Middle frontal gyrus (tissue), 1 donor: ENCODE measurements at regions not wholly inside any gene's neighbourhood (a gene's known extent, or its start where the extent isn't known, plus 50 kb on each side); places are given as distances from the start of the nearest gene placed in this dataset.

Source experiments
- DNase-seq: peaks from one replicate; pipeline ENCODE4 v3.0.0-alpha.2; 2015; ENCODE audit warnings: low spot score; ENCODE audit errors: extremely low spot score

DNA sequence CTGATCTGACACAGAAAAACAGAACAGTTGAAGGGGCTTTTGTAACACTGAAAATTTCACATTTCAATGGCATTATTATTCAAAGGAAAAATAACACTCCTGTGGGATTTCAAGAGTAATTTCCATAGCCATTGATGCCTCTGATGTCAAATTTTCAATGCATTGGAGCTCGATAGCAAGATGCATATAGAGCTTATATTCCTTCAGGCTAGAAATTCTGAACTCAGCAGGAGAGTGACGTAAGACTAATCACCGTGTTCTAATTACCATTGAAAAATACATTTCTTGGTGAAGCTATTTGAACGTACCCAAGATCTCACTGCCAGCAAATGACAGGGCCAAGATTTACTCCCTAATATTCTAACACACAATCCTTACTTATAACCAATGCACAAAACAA, 854.1 kb upstream of the TMEM132C start:
- DNase-seq = no peak

DNA sequence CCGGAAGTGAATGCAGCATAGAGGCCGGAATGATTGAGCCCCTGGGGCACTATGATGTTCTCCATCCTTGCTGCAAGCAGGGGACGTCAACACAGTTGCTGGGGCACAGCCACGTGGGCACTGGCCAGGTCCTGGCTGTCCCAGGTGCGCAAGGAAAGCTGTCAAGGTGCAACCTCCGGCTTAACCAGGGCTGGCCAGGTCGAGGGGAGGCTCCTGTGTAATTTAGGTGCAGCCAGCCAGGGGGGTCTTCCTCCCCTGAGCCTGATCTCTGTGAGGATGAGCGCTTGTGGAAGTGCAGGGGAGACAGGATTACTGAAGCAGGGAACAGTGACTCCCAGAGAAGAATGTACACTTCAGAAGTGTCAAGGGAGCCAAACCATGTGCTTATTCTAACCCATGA, 852.8 kb upstream of the TMEM132C start:
- DNase-seq = no peak

DNA sequence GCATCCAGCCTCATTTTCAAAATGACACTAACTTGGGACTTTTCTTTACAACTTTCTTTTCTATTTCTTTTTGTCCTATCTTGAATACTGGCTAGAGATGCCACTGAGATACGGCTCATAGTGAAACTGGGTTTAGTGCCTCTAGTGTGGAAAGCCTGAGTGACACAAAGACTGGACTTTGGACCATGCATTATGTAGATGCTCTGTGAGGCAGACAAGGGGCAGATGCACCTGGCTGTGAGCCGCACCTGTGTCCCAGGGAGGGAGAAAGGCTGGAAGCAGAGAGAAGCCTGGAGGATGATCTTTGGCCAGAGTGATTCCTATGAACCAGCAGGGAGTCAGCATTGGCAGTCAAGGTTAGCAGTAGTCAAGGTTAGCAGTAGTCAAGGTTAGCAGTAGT, 852.3 kb upstream of the TMEM132C start:
- DNase-seq = no peak

DNA sequence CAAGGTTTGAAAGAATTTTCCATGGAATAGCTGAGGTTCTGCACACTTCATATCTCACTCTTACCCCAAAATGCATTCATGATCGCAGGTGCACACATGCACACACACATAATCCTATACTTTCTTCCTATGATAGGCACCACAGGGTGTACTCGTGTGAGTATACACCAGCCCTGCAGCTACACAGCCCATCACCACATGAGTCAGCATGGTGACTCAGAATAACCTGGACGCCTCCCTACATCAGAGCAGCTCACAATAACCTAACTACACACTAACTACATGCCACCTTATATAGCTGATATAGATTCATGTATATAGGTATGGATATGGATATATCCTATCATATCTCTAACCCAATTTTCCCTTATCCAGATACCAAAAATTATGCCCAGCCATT, 850.2 kb upstream of the TMEM132C start:
- no peak for DNase-seq

DNA sequence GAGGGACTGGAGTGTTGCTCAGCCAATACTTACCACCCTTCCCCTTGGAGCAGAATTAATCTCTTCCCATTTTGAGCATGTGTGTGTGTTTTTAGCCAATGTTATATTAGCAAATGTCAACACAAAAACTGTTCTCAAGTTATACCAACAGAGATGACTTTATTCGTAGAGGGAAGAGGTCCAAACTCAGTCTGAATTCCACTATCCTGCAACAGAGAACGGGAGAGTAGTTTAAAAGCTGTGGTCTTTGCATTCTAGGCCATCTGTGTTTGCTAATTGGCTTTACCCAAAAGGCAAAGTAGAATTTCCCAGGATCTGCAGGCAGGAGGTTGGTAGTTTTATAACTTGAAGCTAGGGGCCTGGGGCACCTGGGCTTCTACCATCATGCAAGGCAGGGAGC, 847.9 kb upstream of the TMEM132C start:
- DNase-seq = no peak

DNA sequence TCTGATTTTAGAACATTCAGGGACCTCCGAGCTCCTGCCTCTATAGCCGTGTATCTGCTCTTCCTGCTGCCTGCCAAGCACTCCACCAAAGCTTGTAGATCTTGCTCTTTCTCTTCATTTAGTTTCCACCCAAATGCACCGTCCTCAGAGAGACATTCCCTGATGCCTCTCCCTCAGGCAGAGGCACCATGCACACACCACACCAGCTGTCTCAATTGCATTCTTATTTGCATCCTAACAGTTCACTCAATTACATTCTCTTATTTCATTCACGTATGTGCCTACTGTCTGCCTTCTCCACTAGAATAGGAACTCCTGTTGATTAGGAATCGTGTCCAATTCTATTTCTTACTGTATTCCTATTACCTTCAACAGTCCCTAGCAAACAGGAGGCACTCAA, 845.4 kb upstream of the TMEM132C start:
- DNase-seq = no peak

DNA sequence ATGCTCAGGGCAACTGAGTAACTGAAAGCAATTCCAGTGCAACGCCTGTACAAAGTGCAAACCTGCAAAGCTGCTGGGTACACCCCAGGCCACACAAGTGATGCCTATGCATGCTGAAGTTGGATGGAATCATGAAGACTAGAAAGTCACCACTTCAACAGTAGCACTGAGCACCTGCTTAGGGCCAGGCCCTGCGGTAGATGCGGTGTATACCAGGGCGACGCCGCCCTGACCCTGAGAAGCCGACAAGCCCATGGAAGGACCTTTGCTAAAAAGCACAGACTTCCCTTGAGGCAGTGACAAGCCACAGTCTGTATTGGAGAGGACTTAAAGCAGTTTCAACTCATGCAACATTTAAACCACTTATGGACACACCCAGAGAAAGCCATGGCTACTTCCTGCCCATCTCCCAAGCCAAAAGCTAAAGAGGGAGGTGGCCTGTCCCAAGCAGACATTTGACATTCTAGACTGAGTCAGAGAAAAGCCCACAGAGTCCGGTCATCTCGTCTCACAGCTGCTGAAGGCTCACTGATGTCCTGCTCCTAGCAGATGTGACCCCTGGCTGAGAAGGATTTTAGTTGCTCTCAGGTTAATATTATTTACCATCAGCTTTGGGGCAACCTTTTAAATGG, 843.9 kb upstream of the TMEM132C start:
- DNase-seq = no peak

DNA sequence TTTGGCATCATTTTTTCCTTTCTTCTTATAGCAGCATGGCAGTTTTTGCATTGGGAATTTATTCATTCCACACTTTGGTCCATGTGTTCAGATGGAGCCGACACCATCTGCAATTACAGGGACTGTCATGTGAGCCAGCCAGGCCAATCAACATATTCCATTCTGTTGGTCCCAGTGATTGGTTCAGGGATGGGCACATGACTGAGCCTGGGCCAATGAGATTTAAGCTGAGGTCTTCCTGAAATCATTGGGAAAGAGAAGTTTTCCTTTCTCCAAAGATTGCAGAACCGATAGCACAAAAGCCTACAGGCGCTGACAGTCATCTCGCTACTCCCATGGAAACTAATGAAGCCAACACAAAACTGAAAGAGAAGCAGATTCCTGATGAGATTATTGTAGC, 841.5 kb upstream of the TMEM132C start:
- no peak for DNase-seq

DNA sequence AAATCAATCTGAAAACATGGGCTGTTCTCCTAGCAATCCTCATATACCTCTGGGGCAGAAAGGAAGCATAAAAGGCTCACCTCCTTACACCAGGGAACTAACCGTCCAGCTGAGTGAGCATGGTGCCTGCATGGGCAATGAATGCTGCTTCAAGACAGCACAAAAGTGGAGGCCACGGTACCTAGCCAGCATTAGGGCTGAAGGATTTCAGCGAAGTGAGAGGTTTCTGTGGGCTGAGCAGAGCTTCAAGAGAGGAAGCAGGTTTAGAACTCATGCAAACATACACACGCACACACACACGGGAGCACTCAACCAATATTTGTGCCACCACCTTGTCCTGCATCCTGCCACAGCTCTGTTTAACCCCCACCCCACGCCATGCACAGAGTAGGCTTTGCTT, 838.5 kb upstream of the TMEM132C start:
- DNase-seq = no peak

DNA sequence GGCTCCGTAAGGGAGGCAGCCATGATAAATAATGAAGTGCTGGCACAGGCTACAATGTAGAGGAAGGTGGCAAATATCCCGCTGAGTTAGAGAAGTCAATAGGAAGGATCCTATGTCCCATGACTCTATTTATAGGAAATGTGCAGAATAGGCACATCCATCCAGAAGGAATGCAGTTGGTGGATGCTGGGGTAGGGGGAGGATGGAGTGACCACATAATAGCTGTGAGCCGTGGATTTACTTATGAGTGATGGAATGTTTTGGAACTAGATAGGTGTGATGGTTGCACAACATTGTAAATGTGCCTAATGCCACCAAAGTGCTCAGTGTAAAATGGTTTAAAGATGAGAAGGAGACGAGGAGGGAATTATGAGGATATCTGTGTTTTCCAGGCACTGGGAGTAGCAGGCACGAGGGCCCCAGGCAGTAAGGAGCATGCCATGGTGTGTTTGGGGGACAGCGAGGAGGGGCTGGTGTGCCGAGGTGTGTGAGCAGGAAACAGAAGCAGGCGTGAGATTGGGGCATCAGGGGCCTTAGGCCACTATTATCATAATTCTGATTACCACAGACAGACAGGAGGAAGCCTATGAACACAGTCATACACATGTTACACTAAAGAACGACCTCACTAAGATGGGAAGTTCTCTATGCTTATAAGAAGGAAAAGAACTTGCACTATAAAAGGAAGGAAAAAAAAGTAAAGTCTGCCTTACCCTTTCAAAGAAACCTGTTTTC, 837.3 kb upstream of the TMEM132C start:
- DNase-seq = no peak

DNA sequence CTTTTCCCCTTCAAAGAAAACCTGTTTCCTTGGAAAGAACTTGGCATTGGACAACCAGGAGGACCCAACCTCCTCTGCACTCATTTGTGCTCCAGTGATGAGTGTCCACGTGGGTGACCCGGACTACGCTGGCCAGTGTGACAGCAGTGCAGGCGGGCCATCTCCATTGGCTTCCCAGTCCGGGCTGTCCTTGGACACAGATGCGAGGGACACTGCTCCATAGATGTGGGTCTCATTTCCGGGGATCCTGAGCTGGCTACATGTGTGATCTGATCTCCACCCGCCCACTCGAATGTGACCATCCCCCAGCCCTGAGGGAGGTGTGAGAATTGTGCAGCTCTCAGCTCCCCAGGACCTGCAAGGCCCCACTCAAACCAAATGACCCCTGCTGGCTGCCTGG, 836.6 kb upstream of the TMEM132C start:
- DNase-seq = no peak

DNA sequence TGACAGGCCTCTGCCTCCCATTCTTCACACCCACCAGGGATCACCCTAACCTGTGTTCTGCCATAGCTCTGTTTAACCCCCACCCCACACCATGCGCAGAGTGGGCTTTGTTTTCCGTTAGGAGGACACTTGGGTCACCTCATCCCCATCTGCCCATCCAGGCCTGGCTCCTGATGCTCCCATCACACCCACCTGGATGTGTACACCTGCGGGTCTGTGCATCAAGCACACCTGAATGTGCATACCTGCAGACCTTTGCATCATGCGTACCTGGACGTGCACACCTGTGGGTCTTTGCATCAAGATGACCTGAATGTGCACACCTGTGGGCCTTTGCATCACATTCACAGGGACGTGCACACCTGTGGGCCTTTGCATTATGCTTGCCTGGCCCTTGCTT, 835.8 kb upstream of the TMEM132C start:
- DNase-seq = no peak

DNA sequence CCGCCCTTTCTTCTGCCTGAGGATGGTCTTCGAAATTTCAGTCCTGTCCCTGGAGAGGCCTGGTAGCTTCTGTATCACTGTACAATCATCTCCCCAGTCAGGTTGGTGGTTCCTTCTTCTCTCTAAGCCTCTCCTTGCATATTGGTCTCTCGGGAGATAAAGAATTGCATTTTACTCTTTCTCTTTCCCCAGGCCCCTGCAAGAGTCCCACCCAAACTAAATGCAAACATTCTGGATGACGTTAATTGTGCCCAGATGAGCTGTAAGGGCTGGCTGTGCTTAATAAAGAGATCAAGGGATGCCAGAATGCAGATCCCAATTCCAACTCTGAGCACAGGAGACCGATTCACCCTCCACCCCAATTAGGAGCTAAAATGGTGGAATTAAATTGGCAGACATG, 835.4 kb upstream of the TMEM132C start:
- no peak for DNase-seq

DNA sequence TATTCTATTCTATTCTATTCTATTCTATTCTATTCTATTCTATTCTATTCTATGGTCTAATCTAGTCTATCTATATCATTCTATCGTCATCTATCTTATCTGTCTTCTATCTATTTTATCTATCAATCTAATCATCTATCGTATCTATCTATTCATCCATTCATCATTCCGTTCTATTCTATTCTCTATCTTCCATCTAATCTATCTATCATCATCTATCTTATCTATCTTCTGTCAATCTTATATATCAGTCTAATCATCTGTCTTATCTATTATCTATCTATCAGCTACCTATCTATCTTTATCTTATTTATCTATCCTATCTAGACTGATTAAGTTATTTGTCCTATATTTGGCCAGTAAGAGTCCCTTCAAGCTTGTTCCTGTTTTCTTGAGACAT, 831.5 kb upstream of the TMEM132C start:
- DNase-seq = no peak

DNA sequence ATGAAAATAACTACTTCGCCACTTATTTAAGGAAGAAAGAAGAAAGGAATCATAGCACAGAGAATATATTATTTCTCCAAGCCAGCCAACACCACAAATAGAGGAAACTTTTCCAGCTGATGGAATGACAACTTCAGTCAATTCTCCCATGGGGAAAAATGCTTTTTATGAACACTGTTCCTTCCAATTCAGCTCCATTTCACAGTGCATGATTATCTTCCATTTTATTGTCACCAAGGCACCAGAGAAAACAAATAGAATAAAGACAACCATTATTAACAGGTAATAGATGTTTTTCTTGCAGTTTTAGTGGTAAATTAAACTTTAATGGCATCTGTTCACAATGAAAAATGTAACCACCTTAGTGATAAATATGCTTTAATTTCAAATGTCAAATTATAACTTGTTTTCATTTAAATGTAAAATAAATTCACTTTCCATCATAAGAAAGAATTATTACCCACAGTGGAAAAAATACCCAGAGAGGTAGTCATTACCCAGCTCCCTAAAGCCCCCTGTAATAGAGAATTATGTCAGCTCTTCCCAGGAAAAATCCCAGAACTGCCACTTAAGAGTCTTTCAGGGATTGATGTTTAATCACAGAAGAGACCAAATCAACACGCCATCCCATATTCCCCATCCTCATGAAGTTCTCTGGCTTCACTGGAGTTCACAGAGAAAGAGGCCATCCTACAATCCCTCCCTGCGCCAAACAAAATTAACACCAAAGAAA, 828.3 kb upstream of the TMEM132C start:
- no peak for DNase-seq

DNA sequence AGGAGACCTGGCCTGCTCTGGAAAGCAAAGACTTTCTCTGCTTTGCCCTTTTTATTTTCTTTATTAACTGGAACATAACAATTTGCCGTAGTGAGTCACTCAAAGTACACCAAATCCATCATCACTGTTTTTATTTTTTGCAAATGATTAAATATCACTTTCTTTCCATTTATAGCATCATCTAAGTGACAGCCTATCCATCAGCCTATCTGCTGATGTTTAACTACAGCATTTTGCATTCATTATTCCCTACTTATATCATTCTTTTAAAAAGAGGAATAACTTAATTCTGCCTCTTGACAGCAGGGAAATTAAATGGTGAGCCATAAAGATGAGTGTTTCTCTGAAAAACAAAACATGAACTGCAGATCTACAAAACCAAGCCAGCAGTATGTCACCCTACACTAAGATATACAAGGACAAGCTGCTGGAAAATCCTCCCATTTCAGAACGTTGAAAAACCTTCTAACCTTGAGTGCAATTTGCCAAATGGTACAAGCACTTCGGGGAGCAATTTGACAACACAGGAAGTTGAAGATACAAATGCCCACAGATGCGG, 821.3 kb upstream of the TMEM132C start:
- no peak for DNase-seq

DNA sequence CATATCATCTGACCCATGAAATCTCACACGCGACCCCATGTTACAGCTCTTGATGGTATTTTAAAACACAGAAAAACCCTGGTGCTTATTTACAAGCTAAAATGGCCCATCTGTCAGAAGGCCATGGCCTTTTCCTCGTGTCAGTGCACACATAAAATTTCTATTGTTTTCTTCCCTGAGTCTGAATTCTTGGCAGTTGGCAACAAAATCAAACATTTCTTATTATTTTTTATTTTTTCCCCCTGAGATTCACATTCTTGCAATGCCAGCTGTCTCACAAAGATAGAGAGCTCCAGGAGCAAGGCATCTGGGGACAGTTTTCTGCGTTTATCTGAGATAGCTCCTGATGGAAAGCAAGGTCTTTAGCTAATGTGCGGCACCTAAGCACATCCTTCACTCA, 818.1 kb upstream of the TMEM132C start:
- no peak for DNase-seq

DNA sequence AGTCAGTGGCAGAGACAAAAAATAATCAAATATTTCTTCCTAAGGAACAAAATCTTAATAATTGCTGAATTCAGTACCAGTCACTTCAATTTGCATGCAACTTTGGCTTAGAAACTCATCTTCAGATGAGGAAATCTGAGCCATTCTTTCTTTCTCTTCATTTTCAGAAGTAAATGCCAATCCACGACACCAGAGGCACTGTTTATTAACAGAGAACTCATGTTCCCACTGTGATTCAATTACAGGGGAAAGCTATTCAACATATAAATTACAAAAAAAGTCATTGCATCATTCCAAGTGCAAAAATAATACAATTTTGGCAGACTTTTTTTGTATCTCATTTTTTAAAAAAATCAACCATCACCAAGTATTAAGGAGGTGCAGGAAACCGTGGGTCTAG, 816.1 kb upstream of the TMEM132C start:
- DNase-seq = no peak

DNA sequence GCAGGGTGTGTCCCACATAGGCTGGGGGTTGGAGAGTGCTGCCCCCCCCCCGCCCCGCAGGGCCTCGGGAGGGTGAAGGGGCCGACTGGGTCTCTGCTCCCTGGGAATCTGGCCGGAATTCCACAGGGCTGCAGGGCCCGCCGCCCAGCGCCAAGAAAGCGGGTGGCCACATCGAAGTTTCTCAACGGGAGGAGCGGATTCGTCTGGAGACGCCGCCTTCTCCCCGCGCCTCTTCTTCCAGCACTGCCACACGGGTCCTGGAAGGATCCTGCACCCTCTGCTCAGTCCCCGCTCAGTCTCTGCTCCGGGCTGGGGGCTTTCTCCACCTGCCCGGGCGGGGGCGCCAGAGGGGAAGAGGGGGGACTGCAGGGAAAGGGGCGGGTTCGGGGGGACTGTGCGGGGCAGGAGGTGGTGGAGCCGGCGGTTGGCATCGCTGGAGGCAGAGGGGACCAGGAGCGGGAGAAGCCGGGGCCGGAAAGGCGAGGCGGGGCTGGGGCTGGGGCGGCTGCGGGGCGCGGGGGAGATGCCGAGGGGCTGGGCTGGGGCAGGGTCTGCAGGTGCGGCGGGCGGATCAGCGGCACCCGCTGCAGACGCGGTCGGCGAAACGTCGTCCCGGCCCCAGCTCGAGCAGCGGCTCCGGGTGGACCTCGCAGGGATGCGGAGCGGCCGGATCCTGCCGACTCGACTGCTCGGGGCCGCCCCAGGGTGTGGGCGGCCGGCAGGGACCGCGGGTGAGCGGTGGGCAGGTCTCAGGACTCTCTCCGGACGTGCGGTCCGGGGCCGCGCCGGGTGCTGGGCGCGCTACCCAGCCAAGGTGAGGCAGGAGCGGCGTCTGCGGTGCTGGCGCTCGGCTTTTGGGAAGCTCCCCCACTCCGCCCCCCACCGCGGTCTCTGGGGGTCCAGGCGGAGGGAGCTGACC, 811.4 kb upstream of the TMEM132C start:
- DNase-seq = no peak

DNA sequence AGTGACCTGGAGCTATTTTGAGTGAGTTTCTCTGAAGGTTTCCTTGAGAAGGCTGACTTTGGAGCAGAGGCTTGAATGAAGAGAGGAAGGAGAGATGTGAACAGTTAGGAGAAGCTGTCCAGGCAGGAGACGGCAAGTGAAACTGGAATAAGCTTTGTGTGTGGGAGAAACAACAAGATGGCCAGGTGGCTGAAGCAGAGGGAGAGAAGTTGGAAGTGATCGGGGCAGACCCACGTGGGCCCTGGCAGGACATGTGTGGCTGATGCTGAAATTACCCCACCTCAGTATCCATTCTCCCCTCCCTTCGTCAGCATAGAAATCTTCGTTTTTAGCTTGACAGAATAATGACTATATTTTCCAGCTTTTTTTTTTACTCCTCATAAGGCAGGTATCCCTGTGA, 809.2 kb upstream of the TMEM132C start:
- no peak for DNase-seq

DNA sequence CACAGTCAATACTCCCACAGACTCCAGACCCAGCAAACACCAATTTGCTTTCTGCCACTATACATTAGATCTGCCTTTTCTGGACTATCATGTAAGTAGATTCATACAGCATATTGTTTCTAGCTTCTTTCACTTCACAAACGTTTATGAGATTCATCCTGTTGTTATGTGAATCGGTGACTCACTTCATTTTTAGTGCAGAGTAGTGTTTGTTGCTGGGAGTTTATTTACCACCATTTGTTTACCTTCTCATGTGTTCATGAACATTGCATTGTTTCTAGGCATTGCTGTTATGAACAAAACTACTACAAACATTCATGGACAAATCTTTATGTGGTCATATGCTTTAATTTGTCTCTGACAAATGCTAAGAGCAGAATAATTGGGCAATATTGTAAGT, 807.8 kb upstream of the TMEM132C start:
- no peak for DNase-seq
